Gastrocnemius medialis (tissue), 4 donors: ENCODE measurements at regions not wholly inside any gene's neighbourhood (a gene's known extent, or its start where the extent isn't known, plus 50 kb on each side); places are given as distances from the start of the nearest gene placed in this dataset.

Experiments used
- ATAC-seq, 2 donors: fragments of 150-250 bp; one replicate each; pipeline ENCODE4 v1.9.1; 2016
- DNase-seq, 2 donors: peaks; one replicate each; pipeline ENCODE4 v3.0.0-alpha.2; 2019
- H3K27ac ChIP-seq, 4 donors: fragments of 200-600 bp; sonication (generic); 1 replicate in 1 of 4; 2 replicates in 3 of 4; pipeline ENCODE4 v1.5.1; 2016 to 2018; ENCODE audit warnings: mild to moderate bottlenecking in 2 of 4, moderate library complexity in 1 of 4
- H3K27me3 ChIP-seq, 3 donors: fragments of 200-600 bp; sonication (generic) in 2 of 3; 1 replicate in 1 of 3; 2 replicates in 2 of 3; pipeline versions ENCODE4 v1.5.1 to v1.6.0; 2016 to 2019; ENCODE audit warnings: mild to moderate bottlenecking in 1 of 3, moderate library complexity in 1 of 3
- H3K36me3 ChIP-seq, 2 donors: fragments of 200-600 bp; sonication (generic) in 1 of 2; one replicate each; pipeline ENCODE4 v1.5.1; 2017 to 2018
- H3K4me1 ChIP-seq, 2 donors: fragments of 200-600 bp; sonication (generic) in 1 of 2; one replicate each; pipeline ENCODE4 v1.5.1; 2016 to 2017; ENCODE audit warnings: mild to moderate bottlenecking in 2 of 2
- H3K4me3 ChIP-seq, 4 donors: fragments of 200-600 bp; sonication (generic) in 3 of 4; 1 replicate in 1 of 4; 2 replicates in 3 of 4; pipeline ENCODE4 v1.5.1; 2016 to 2019; ENCODE audit warnings: mild to moderate bottlenecking in 2 of 4
- H3K9me3 ChIP-seq, 3 donors: fragments of 200-600 bp; sonication (generic) in 2 of 3; 1 replicate in 1 of 3; 2 replicates in 2 of 3; pipeline ENCODE4 v1.5.1; 2016 to 2019
- POLR2A ChIP-seq, 2 donors: fragments of 450-650 bp; IDR thresholded peaks; one replicate each; pipeline ENCODE4 v1.6.1; 2017; ENCODE audit warnings: antibody characterized with exemption in 2 of 2, mild to moderate bottlenecking in 2 of 2, moderate library complexity in 2 of 2
- in situ Hi-C, 4 donors: fragments of 200-750 bp; cut with MboI; loops; one replicate each; pipeline versions ENCODE4 v1.15.0 to v1.8.0; 2017; ENCODE audit warnings: low sequenced_read_pairs in 4 of 4
- intact Hi-C: fragments of 100-400 bp; cut with DNase I; formaldehyde crosslinking; loops from one replicate; pipeline ENCODE4 v1.15.1; 2023; ENCODE audit warnings: low total_unique reads
- TF ChIP-seq, protein P1 (sequence below), 5 experiments: fragments of 450-650 bp in 3 of 5; fragments of 200-600 bp in 2 of 5; sonication (generic) in 2 of 5; IDR thresholded peaks in 4 of 5; conservative IDR thresholded peaks in 1 of 5; 1 replicate in 4 of 5; 2 replicates in 1 of 5; pipeline ENCODE4 v1.5.1; 2016 to 2019; ENCODE audit warnings: antibody characterized with exemption in 5 of 5, mild to moderate bottlenecking in 3 of 5, moderate library complexity in 3 of 5

DNA sequence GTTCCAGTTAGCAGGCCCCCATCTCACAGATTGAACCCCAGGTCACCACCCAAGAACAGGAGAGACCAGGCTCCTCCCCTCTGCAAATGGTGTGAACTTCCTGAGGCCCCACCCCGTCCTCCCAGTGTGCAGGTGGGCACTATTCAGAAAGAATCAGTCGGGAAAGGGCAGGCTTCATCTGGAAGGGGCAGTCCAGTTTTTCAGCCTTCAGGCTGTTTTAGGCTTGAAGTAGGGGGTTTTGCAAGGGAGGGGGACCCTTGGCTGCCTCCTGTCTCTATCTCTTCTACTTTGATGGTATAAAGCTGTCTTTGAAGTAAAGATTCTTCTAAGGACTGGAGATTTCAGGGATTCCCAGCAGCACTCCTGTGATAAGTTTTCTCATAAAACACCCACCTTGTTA lies 267.6 kb downstream of the RND3 start:
- DNase-seq (no peak), ATAC-seq (no peak)
- no peak overlapping the region for H3K4me3 ChIP-seq
- no peak for TF ChIP-seq POLR2A (IDR thresholded peaks at IDR 0.05)
- TF ChIP-seq, protein P1, sequence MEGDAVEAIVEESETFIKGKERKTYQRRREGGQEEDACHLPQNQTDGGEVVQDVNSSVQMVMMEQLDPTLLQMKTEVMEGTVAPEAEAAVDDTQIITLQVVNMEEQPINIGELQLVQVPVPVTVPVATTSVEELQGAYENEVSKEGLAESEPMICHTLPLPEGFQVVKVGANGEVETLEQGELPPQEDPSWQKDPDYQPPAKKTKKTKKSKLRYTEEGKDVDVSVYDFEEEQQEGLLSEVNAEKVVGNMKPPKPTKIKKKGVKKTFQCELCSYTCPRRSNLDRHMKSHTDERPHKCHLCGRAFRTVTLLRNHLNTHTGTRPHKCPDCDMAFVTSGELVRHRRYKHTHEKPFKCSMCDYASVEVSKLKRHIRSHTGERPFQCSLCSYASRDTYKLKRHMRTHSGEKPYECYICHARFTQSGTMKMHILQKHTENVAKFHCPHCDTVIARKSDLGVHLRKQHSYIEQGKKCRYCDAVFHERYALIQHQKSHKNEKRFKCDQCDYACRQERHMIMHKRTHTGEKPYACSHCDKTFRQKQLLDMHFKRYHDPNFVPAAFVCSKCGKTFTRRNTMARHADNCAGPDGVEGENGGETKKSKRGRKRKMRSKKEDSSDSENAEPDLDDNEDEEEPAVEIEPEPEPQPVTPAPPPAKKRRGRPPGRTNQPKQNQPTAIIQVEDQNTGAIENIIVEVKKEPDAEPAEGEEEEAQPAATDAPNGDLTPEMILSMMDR (IDR thresholded peaks at IDR 0.05 in 4 of 5, conservative IDR thresholded peaks at IDR 0.05 in 1 of 5), result no peak
- in situ Hi-C loops (no loop called here), intact Hi-C loops (no loop called here)
- H3K9me3 ChIP-seq, result no peaks in the 10 kb centered on the region
- H3K27me3 ChIP-seq, result no peaks in the 10 kb centered on the region
- H3K27ac ChIP-seq, result no peak overlapping the region
- H3K4me1 ChIP-seq, result no peaks in the 10 kb centered on the region
- H3K36me3 ChIP-seq, result no peaks in the 10 kb centered on the region

DNA sequence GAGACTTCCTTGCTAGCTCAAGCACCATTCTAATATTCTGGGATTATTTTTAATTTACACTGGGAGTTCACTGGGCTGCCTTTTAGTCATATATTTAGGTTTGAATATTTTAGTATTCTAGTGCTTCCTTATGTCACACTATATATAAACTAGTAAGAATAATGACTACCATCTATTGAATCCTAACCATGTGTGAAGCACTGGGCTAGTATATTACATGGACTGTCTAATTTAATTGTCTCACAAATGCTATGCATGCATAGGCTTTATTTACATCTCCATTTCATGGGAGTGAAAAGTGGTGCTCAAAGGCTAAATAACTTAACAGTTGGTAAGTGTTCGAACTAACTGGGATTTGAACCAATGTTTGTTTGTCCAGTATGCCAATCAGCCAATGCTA lies 272.4 kb downstream of the RND3 start:
- ATAC-seq (no peak), DNase-seq (no peak)
- Histone ChIP-seq H3K4me3 (no peak overlapping the region), H3K27me3 (no peaks in the 10 kb centered on the region), H3K4me1 (peaks cover 0 to 4% of the 10 kb centered on the region in 2 donors), H3K36me3 (no peaks in the 10 kb centered on the region), H3K9me3 (no peaks in the 10 kb centered on the region), H3K27ac (no peak overlapping the region)
- in situ Hi-C loops, result no loop called here
- intact Hi-C loops, result no loop called here
- no peak for TF ChIP-seq POLR2A (IDR thresholded peaks at IDR 0.05)
- TF ChIP-seq, protein P1 (IDR thresholded peaks at IDR 0.05 in 4 of 5, conservative IDR thresholded peaks at IDR 0.05 in 1 of 5), result no peak

DNA sequence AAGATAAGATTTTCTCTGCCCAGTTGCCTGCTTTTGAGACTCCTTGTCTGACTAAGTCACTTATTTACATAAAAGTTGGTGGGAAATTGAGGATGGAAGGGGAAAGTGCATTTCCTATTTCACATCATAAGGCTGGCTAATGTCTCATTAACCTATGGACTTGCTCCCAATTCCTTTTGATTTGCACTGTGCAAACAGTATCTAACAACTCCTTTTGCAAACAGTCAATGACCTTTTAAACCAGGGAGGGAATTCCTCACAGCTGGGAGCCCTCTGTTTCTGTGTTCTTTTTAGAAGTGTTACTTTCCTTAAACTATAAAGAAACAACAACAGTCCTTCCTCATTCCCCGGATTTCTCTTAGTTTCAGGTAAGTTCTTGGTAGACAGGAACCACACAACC lies 272.8 kb downstream of the RND3 start:
- TF ChIP-seq POLR2A (IDR thresholded peaks at IDR 0.05), result no peak
- TF ChIP-seq, protein P1 (IDR thresholded peaks at IDR 0.05 in 4 of 5, conservative IDR thresholded peaks at IDR 0.05 in 1 of 5), result no peak
- in situ Hi-C loops (no loop called here), intact Hi-C loops (no loop called here)
- Histone ChIP-seq H3K36me3 (no peaks in the 10 kb centered on the region), H3K4me3 (no peak overlapping the region), H3K27ac (no peak overlapping the region), H3K27me3 (no peaks in the 10 kb centered on the region), H3K4me1 (peaks cover 0 to 4% of the 10 kb centered on the region in 2 donors), H3K9me3 (no peaks in the 10 kb centered on the region)
- ATAC-seq, result no peak
- no peak for DNase-seq

DNA sequence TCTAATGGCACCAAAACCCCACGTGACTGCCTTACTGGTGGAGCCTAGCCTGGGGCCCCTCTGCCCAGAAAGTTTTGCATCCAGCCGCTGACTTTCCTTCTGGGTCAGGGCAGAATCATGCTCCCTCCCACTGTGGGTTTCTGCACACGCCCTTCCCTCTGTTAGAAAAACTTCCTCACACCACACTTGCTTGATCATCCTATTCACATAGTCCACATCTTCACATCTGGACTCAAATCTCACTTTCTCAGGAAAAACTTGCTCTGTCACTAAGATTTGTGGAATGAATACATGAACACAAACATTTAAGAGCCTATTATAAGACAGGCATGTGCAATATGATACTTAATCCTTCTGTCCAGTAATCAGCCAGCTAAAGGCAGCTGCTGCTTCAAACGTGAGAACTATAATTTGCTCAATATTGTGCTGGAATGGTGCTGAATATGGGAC lies 274.7 kb downstream of the RND3 start:
- Histone ChIP-seq H3K27me3 (no peaks in the 10 kb centered on the region), H3K36me3 (no peaks in the 10 kb centered on the region), H3K9me3 (no peaks in the 10 kb centered on the region), H3K27ac (no peak overlapping the region), H3K4me1 (peaks cover 4 to 5% of the 10 kb centered on the region in 2 donors), H3K4me3 (no peak overlapping the region)
- DNase-seq (no peak), ATAC-seq (no peak)
- in situ Hi-C loops (no loop called here), intact Hi-C loops (no loop called here)
- TF ChIP-seq, protein P1 (IDR thresholded peaks at IDR 0.05 in 4 of 5, conservative IDR thresholded peaks at IDR 0.05 in 1 of 5), result no peak
- TF ChIP-seq POLR2A (IDR thresholded peaks at IDR 0.05), result no peak

DNA sequence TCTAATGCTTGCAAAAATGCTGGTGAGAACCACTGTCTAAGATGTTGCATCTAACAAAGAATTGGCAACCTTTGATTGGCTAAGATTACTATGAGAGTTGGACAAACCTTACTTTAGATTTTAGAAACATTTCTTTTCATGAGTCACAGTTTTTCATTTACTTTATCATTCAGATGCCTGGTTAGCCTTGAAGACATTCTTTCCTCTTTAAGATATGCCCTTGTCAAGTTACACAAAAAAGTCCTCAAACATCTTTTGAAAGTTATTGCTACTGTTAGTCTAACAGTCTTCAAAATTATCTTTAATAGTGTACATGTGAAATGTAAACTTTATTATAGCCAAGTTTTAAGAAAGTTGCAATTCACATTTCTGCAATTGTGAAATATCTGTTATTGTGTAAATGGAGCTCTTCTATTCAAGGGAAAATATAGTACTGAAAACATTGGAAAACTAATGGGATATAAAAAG lies 276.3 kb downstream of the RND3 start:
- H3K4me1 ChIP-seq, result peaks cover 4 to 5% of the 10 kb centered on the region in 2 donors
- DNase-seq (no peak), ATAC-seq (no peak)
- no peaks in the 10 kb centered on the region for H3K9me3 ChIP-seq
- intact Hi-C loops, result no loop called here
- H3K36me3 ChIP-seq, result no peaks in the 10 kb centered on the region
- no peak overlapping the region for H3K27ac ChIP-seq
- H3K4me3 ChIP-seq, result no peak overlapping the region
- TF ChIP-seq POLR2A (IDR thresholded peaks at IDR 0.05), result no peak
- TF ChIP-seq, protein P1 (IDR thresholded peaks at IDR 0.05 in 4 of 5, conservative IDR thresholded peaks at IDR 0.05 in 1 of 5), result no peak
- in situ Hi-C loops, result no loop called here
- H3K27me3 ChIP-seq, result no peaks in the 10 kb centered on the region
